ENCODE measurements at regions not wholly inside any gene's neighbourhood (a gene's known extent, or its start where the extent isn't known, plus 50 kb on each side); places are given as distances from the start of the nearest gene placed in this dataset.

- Histone ChIP-seq H3K27me3 (ENCODE audit: insufficient read depth, low read length) (no peaks in the 10 kb centered on the region), H3K36me3 (ENCODE audit: insufficient read depth, low read length) (no peaks in the 10 kb centered on the region), H3K9me3 (ENCODE audit: low read length) (no peaks in the 10 kb centered on the region), H3K4me1 (ENCODE audit: insufficient read depth, low read length) (no peaks in the 10 kb centered on the region), H3K4me3 (ENCODE audit: low read length) (no peak overlapping the region), H2AFZ (ENCODE audit: low read depth, low read length) (no peak overlapping the region)
Measured at GRCh38 chr5:40308867-40309266, 370.8 kb upstream of the PTGER4 start.

DNA sequence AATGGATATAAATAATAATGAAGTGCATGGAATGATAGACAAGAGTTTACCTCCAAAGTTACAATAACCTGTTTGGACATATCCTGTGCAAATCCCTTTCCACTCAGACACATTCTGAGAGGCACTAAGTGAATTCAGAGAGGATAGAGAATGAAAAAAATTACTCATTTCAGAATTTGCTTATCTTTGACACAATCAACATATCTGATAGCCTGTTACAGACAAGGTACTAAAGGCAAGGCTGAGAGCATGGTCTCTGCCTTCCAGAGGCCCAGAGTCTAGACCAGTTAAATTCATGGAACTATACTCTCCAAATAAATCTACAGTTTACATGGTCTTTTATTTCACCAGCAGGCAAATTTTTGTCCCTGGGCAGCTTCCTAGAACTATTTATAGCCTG, 371.8 kb upstream of the PTGER4 start:
- Histone ChIP-seq H3K36me3 (ENCODE audit: insufficient read depth, low read length) (no peaks in the 10 kb centered on the region), H3K27me3 (ENCODE audit: insufficient read depth, low read length) (no peaks in the 10 kb centered on the region), H3K4me1 (ENCODE audit: insufficient read depth, low read length) (no peaks in the 10 kb centered on the region), H3K4me3 (ENCODE audit: low read length) (no peak overlapping the region), H2AFZ (ENCODE audit: low read depth, low read length) (no peak overlapping the region), H3K9me3 (ENCODE audit: low read length) (no peaks in the 10 kb centered on the region)

- Histone ChIP-seq H3K9me3 (ENCODE audit: low read length) (no peaks in the 10 kb centered on the region), H3K4me3 (ENCODE audit: low read length) (no peak overlapping the region), H3K36me3 (ENCODE audit: insufficient read depth, low read length) (no peaks in the 10 kb centered on the region), H3K27me3 (ENCODE audit: insufficient read depth, low read length) (no peaks in the 10 kb centered on the region), H3K4me1 (ENCODE audit: insufficient read depth, low read length) (no peaks in the 10 kb centered on the region), H2AFZ (ENCODE audit: low read depth, low read length) (no peak overlapping the region)
Measured at GRCh38 chr5:40306869-40307487, 372.7 kb upstream of the PTGER4 start.

DNA sequence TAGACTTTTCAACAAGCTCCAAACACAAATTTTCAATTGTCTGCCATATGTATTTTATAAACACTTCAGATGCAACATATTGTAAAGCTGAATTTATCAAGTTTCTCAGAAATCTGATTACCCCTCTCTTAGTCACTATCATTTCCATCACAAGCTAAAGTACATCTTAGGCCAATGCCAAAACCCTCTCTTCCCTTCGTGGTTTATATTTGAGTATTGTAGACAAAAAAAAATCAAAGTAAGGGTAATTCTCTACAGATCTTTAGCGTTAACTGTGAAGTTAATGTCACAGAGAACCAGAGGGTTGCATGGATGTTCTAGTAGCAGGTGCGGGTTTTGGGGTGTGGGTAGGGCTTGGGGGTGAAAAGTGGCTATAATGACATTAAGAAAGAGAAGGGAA, 387.7 kb upstream of the PTGER4 start:
- Histone ChIP-seq H3K9me3 (ENCODE audit: low read length) (no peaks in the 10 kb centered on the region), H3K4me1 (ENCODE audit: insufficient read depth, low read length) (no peaks in the 10 kb centered on the region), H3K27me3 (ENCODE audit: insufficient read depth, low read length) (no peaks in the 10 kb centered on the region), H3K36me3 (ENCODE audit: insufficient read depth, low read length) (no peaks in the 10 kb centered on the region), H2AFZ (ENCODE audit: low read depth, low read length) (no peak overlapping the region), H3K4me3 (ENCODE audit: low read length) (no peak overlapping the region)

- Histone ChIP-seq H3K4me1 (ENCODE audit: insufficient read depth, low read length) (no peaks in the 10 kb centered on the region), H3K4me3 (ENCODE audit: low read length) (no peak overlapping the region), H3K9me3 (ENCODE audit: low read length) (no peaks in the 10 kb centered on the region), H2AFZ (ENCODE audit: low read depth, low read length) (no peak overlapping the region), H3K36me3 (ENCODE audit: insufficient read depth, low read length) (no peaks in the 10 kb centered on the region), H3K27me3 (ENCODE audit: insufficient read depth, low read length) (no peaks in the 10 kb centered on the region)
Measured at GRCh38 chr5:40291338-40291737, 388.4 kb upstream of the PTGER4 start.

GRCh38 chr5:40288800-40289485, 390.8 kb upstream of the PTGER4 start:
- no peaks in the 10 kb centered on the region for H3K4me1 ChIP-seq (ENCODE audit: insufficient read depth, low read length)
- no peak overlapping the region for H3K4me3 ChIP-seq (ENCODE audit: low read length)
- no peaks in the 10 kb centered on the region for H3K27me3 ChIP-seq (ENCODE audit: insufficient read depth, low read length)
- no peaks in the 10 kb centered on the region for H3K9me3 ChIP-seq (ENCODE audit: low read length)
- H3K36me3 ChIP-seq (ENCODE audit: insufficient read depth, low read length) = no peaks in the 10 kb centered on the region
- no peak overlapping the region for H2AFZ ChIP-seq (ENCODE audit: low read depth, low read length)

DNA sequence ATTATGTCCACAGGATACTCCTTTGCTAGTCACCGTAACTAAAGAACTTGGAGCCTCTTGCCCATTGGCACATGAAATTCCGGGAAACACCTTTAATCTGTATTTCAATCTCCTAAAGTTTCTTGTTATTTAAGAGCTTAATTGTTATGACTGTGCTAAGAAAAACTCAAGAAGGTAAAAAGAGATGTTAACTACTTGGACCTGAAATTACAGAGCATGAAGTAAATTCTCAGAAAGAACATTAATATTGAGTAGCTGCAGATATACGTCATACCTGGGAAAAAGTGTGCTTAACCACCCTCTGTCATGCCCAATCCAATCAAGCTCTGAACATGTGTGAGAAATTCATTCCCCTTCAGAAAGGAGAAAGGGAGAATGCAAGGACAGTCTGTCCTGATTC, 394.9 kb upstream of the PTGER4 start:
- Histone ChIP-seq H3K4me3 (ENCODE audit: low read length) (no peak overlapping the region), H3K4me1 (ENCODE audit: insufficient read depth, low read length) (no peaks in the 10 kb centered on the region), H3K27me3 (ENCODE audit: insufficient read depth, low read length) (no peaks in the 10 kb centered on the region), H3K9me3 (ENCODE audit: low read length) (no peaks in the 10 kb centered on the region), H2AFZ (ENCODE audit: low read depth, low read length) (no peak overlapping the region), H3K36me3 (ENCODE audit: insufficient read depth, low read length) (no peaks in the 10 kb centered on the region)

- H3K36me3 ChIP-seq (ENCODE audit: insufficient read depth, low read length) = no peaks in the 10 kb centered on the region
- H3K27me3 ChIP-seq (ENCODE audit: insufficient read depth, low read length) = no peaks in the 10 kb centered on the region
- H3K4me1 ChIP-seq (ENCODE audit: insufficient read depth, low read length) = no peaks in the 10 kb centered on the region
- H2AFZ ChIP-seq (ENCODE audit: low read depth, low read length) = no peak overlapping the region
- no peak overlapping the region for H3K4me3 ChIP-seq (ENCODE audit: low read length)
- H3K9me3 ChIP-seq (ENCODE audit: low read length) = no peaks in the 10 kb centered on the region
Measured at GRCh38 chr5:40278881-40279280, 400.8 kb upstream of the PTGER4 start.

DNA sequence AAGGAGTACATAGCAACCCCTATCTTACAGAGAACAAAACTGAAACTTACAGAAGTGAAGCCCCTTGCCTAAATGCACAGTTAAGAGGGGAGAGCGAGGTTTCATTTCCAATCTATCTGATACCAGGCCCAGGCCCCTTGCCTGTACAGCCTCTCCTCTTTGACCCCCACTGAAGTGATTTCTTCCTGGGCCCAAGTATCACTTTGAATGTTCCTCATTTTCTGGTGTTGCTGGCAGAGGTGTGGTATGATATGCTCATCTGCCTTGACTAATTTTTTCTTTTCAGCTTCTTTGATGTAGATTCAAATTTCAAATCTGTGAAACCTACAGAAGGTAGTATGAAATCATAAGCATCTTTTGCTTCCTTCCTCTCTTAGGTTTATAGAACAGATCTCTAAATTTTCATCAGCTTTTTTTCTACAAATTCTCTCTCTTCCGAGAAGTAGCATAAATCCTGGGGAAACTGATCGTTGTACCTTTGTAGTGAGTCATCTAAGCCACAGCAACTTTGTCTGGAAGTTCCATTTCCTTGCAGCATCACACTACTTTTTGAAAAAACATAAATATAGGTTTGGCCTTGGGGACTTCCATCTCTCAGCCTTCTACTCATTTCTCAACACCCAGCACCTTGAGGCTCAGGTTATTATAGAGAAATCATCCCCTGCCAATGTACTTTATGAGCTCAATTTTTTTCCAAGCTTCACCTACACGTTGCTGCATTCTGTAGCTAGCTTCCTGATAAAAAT, 402.4 kb upstream of the PTGER4 start:
- H3K36me3 ChIP-seq (ENCODE audit: insufficient read depth, low read length) = no peaks in the 10 kb centered on the region

GRCh38 chr5:40276426-40277102, 403.2 kb upstream of the PTGER4 start:
- Histone ChIP-seq H3K27me3 (ENCODE audit: insufficient read depth, low read length) (no peaks in the 10 kb centered on the region), H3K4me3 (ENCODE audit: low read length) (no peak overlapping the region), H2AFZ (ENCODE audit: low read depth, low read length) (no peak overlapping the region), H3K4me1 (ENCODE audit: insufficient read depth, low read length) (no peaks in the 10 kb centered on the region), H3K9me3 (ENCODE audit: low read length) (no peaks in the 10 kb centered on the region), H3K36me3 (ENCODE audit: insufficient read depth, low read length) (no peaks in the 10 kb centered on the region)

More for the DNA sequence above, 402.4 kb upstream of the PTGER4 start:
- H3K27me3 ChIP-seq (ENCODE audit: insufficient read depth, low read length) = no peaks in the 10 kb centered on the region
- no peaks in the 10 kb centered on the region for H3K9me3 ChIP-seq (ENCODE audit: low read length)
- H3K4me1 ChIP-seq (ENCODE audit: insufficient read depth, low read length) = no peaks in the 10 kb centered on the region
- H3K4me3 ChIP-seq (ENCODE audit: low read length) = no peak overlapping the region
- H2AFZ ChIP-seq (ENCODE audit: low read depth, low read length) = no peak overlapping the region

GRCh38 chr5:40274568-40274967, 405.1 kb upstream of the PTGER4 start:
- H3K36me3 ChIP-seq (ENCODE audit: insufficient read depth, low read length) = no peaks in the 10 kb centered on the region
- no peak overlapping the region for H2AFZ ChIP-seq (ENCODE audit: low read depth, low read length)
- H3K27me3 ChIP-seq (ENCODE audit: insufficient read depth, low read length) = no peaks in the 10 kb centered on the region
- H3K9me3 ChIP-seq (ENCODE audit: low read length) = no peaks in the 10 kb centered on the region
- H3K4me1 ChIP-seq (ENCODE audit: insufficient read depth, low read length) = no peaks in the 10 kb centered on the region
- H3K4me3 ChIP-seq (ENCODE audit: low read length) = no peak overlapping the region

DNA sequence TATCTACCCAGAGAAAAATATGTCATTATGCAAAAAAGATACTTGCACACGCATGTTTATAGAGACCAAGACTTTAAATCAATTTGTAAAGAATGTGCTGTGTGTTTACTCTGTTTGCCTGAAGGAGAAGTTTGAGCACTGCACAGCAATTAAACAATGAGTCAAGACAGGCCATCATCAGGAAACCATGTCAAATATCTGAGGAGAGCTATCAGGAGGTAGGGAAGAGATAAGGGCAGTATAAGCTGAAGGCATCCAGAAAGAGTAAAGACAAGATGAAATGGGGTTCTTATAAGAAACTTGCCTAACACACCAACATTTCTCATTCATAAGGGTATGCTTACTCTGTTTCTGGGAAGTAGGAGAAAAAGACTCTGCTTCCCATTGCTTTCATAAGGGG, 405.8 kb upstream of the PTGER4 start:
- no peak overlapping the region for H2AFZ ChIP-seq (ENCODE audit: low read depth, low read length)
- no peak overlapping the region for H3K4me3 ChIP-seq (ENCODE audit: low read length)
- no peaks in the 10 kb centered on the region for H3K36me3 ChIP-seq (ENCODE audit: insufficient read depth, low read length)
- H3K9me3 ChIP-seq (ENCODE audit: low read length) = no peaks in the 10 kb centered on the region
- no peaks in the 10 kb centered on the region for H3K4me1 ChIP-seq (ENCODE audit: insufficient read depth, low read length)
- H3K27me3 ChIP-seq (ENCODE audit: insufficient read depth, low read length) = no peaks in the 10 kb centered on the region

- Histone ChIP-seq H3K9me3 (ENCODE audit: low read length) (no peaks in the 10 kb centered on the region), H3K36me3 (ENCODE audit: insufficient read depth, low read length) (no peaks in the 10 kb centered on the region), H3K4me3 (ENCODE audit: low read length) (no peak overlapping the region), H3K4me1 (ENCODE audit: insufficient read depth, low read length) (no peaks in the 10 kb centered on the region), H2AFZ (ENCODE audit: low read depth, low read length) (no peak overlapping the region), H3K27me3 (ENCODE audit: insufficient read depth, low read length) (no peaks in the 10 kb centered on the region)
Measured at GRCh38 chr5:40271476-40271875, 408.2 kb upstream of the PTGER4 start.
